GM12891 (cell line): ENCODE measurements at regions not wholly inside any gene's neighbourhood (a gene's known extent, or its start where the extent isn't known, plus 50 kb on each side); places are given as distances from the start of the nearest gene placed in this dataset.

Experiments used
- POLR2A ChIP-seq: IDR thresholded peaks from 2 replicates; pipeline ENCODE4 v1.6.1; 2011; ENCODE audit warnings: low read depth, low read length, control low read depth
- POLR2AphosphoS5 ChIP-seq: IDR thresholded peaks from 2 replicates; pipeline ENCODE4 v1.6.1; 2011; ENCODE audit warnings: low read depth, low read length, control low read depth
- SPI1 ChIP-seq: IDR thresholded peaks from 2 replicates; pipeline ENCODE4 v1.6.1; 2011; ENCODE audit warnings: low read depth, low read length, control low read depth
- TAF1 ChIP-seq: IDR thresholded peaks from 2 replicates; pipeline ENCODE4 v1.6.1; 2011; ENCODE audit warnings: low read depth, low read length, control low read depth

DNA sequence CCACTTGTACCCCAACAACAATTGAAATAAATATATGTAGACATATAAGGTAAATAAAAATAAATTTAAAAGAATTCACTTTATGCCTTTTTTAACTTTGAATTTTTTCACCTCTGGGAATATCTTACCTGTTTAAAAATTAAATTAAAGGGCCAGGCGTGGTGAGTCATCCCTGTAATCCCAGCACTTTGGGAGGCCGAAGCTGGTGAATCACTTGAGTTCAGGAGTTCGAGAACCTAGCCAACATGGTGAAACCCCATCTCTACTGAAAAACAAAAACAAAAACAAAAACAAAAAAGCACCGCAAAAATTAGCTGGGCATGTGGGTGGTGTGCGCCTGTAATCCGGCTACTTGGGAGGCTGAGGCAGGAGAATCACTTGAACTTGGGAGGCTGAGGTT, 164.8 kb downstream of the AASDH start:
- TF ChIP-seq POLR2AphosphoS5 = no peak
- TF ChIP-seq POLR2A = no peak
- no peak for TF ChIP-seq SPI1
- no peak for TF ChIP-seq TAF1
